ENCODE measurements at regions not wholly inside any gene's neighbourhood (a gene's known extent, or its start where the extent isn't known, plus 50 kb on each side); places are given as distances from the start of the nearest gene placed in this dataset.

GRCh38 chrX:46251755-46252154 is 293.5 kb downstream of the ZNF674 start:
- ATAC-seq: no peak
- Histone ChIP-seq H3K36me3 (no peaks in the 10 kb centered on the region), H3K4me1 (no peaks in the 10 kb centered on the region), H3K27me3 (no peaks in the 10 kb centered on the region), H3K27ac (no peak overlapping the region), H3K9me3 (no peaks in the 10 kb centered on the region), H3K4me3 (no peak overlapping the region)
- TF ChIP-seq, protein P1, sequence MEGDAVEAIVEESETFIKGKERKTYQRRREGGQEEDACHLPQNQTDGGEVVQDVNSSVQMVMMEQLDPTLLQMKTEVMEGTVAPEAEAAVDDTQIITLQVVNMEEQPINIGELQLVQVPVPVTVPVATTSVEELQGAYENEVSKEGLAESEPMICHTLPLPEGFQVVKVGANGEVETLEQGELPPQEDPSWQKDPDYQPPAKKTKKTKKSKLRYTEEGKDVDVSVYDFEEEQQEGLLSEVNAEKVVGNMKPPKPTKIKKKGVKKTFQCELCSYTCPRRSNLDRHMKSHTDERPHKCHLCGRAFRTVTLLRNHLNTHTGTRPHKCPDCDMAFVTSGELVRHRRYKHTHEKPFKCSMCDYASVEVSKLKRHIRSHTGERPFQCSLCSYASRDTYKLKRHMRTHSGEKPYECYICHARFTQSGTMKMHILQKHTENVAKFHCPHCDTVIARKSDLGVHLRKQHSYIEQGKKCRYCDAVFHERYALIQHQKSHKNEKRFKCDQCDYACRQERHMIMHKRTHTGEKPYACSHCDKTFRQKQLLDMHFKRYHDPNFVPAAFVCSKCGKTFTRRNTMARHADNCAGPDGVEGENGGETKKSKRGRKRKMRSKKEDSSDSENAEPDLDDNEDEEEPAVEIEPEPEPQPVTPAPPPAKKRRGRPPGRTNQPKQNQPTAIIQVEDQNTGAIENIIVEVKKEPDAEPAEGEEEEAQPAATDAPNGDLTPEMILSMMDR (IDR thresholded peaks at IDR 0.05): no peak
- no peak for DNase-seq
- intact Hi-C loops (cut with DNase I): no loop called here

GRCh38 chrX:46250151-46250550 is 295.1 kb downstream of the ZNF674 start:
- ATAC-seq (no peak), DNase-seq (no peak)
- Histone ChIP-seq H3K4me3 (no peak overlapping the region), H3K27me3 (no peaks in the 10 kb centered on the region), H3K4me1 (no peaks in the 10 kb centered on the region), H3K36me3 (no peaks in the 10 kb centered on the region), H3K27ac (no peak overlapping the region), H3K9me3 (no peaks in the 10 kb centered on the region)
- intact Hi-C loops (cut with DNase I): no loop called here
- TF ChIP-seq, protein P1 (IDR thresholded peaks at IDR 0.05): no peak

GRCh38 chrX:46247456-46247855 is 297.8 kb downstream of the ZNF674 start:
- DNase-seq: no peak
- intact Hi-C loops (cut with DNase I): no loop called here
- H3K9me3 ChIP-seq: no peaks in the 10 kb centered on the region
- no peaks in the 10 kb centered on the region for H3K36me3 ChIP-seq
- TF ChIP-seq, protein P1 (IDR thresholded peaks at IDR 0.05): no peak
- no peak for ATAC-seq
- H3K27me3 ChIP-seq: no peaks in the 10 kb centered on the region
- H3K4me3 ChIP-seq: no peak overlapping the region
- H3K27ac ChIP-seq: no peak overlapping the region
- no peaks in the 10 kb centered on the region for H3K4me1 ChIP-seq

- no peak for DNase-seq
- Histone ChIP-seq H3K4me3 (no peak overlapping the region), H3K27me3 (no peaks in the 10 kb centered on the region), H3K36me3 (no peaks in the 10 kb centered on the region), H3K9me3 (no peaks in the 10 kb centered on the region), H3K27ac (no peak overlapping the region), H3K4me1 (no peaks in the 10 kb centered on the region)
- intact Hi-C loops (cut with DNase I): no loop called here
- TF ChIP-seq, protein P1 (IDR thresholded peaks at IDR 0.05): no peak
- no peak for ATAC-seq
Observed at GRCh38 chrX:46244451-46244850, 300.8 kb downstream of the ZNF674 start.

GRCh38 chrX:46236411-46236810 is 308.8 kb downstream of the ZNF674 start:
- Histone ChIP-seq H3K27ac (no peak overlapping the region), H3K27me3 (no peaks in the 10 kb centered on the region), H3K36me3 (no peaks in the 10 kb centered on the region), H3K9me3 (no peaks in the 10 kb centered on the region), H3K4me1 (no peaks in the 10 kb centered on the region), H3K4me3 (no peak overlapping the region)
- TF ChIP-seq, protein P1 (IDR thresholded peaks at IDR 0.05): no peak
- no peak for ATAC-seq
- intact Hi-C loops (cut with DNase I): no loop called here
- DNase-seq: no peak

DNA sequence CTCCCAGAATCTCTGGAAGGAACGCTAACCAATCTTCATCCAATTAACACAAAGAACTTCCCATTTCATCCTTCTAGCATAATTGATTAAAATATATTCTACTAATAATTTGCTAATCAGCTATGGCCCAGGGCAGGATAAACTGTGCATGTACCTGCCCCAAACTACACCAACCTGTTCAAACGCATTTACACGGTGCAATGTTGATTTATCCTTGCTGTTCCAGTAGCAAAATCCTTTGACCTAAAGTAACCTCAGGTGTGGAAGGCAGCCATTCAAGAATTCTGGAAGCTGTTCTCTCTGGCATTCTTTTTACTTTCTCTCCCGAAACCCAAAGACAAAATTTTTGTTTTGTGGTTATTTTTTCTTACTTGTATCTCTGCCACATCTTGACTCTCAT is 309.4 kb downstream of the ZNF674 start:
- Histone ChIP-seq H3K9me3 (no peaks in the 10 kb centered on the region), H3K27ac (no peak overlapping the region), H3K27me3 (no peaks in the 10 kb centered on the region), H3K4me3 (no peak overlapping the region), H3K4me1 (no peaks in the 10 kb centered on the region), H3K36me3 (no peaks in the 10 kb centered on the region)
- DNase-seq: no peak
- intact Hi-C loops (cut with DNase I): no loop called here
- ATAC-seq: no peak
- TF ChIP-seq, protein P1 (IDR thresholded peaks at IDR 0.05): no peak

Measured in upper lobe of right lung (tissue), 1 donor.